H9 (cell line): ENCODE measurements at regions not wholly inside any gene's neighbourhood (a gene's known extent, or its start where the extent isn't known, plus 50 kb on each side); places are given as distances from the start of the nearest gene placed in this dataset.

ENCODE experiments used
- DNase-seq: peaks from one replicate; pipeline ENCODE4 v3.0.0-alpha.2; 2017
- H2AFZ ChIP-seq: one replicate; pipeline ENCODE4 v1.6.1; 2013; ENCODE audit warnings: mild to moderate bottlenecking, low read length, control low read depth, moderate library complexity
- H2AK5ac ChIP-seq: 2 replicates; pipeline ENCODE4 v1.6.1; 2013; ENCODE audit warnings: low read length, control low read depth, mixed read lengths; ENCODE audit not compliant: insufficient read length
- H2BK120ac ChIP-seq: one replicate; pipeline ENCODE4 v1.6.1; 2013; ENCODE audit warnings: low read depth, mild to moderate bottlenecking, low read length, control low read depth, inconsistent platforms; ENCODE audit not compliant: poor library complexity, severe bottlenecking
- H2BK12ac ChIP-seq: 2 replicates; pipeline ENCODE4 v1.6.1; 2013; ENCODE audit warnings: low read length, control low read depth, mixed read lengths, low read depth; ENCODE audit not compliant: insufficient read length
- H2BK15ac ChIP-seq: 2 replicates; pipeline ENCODE4 v1.6.1; 2013; ENCODE audit warnings: low read depth, low read length, control low read depth
- H2BK20ac ChIP-seq: one replicate; pipeline ENCODE4 v1.6.1; 2013; ENCODE audit warnings: low read depth, mild to moderate bottlenecking, low read length, control low read depth, inconsistent platforms; ENCODE audit not compliant: poor library complexity, severe bottlenecking
- H2BK5ac ChIP-seq: 2 replicates; pipeline ENCODE4 v1.6.1; 2013; ENCODE audit warnings: low read length, control low read depth, mixed read lengths; ENCODE audit not compliant: insufficient read length
- H3K14ac ChIP-seq: 2 replicates; pipeline ENCODE4 v1.6.1; 2013; ENCODE audit warnings: low read length, control low read depth; ENCODE audit not compliant: insufficient read depth
- H3K18ac ChIP-seq: 2 replicates; pipeline ENCODE4 v1.6.1; 2013; ENCODE audit warnings: low read depth, mild to moderate bottlenecking, mixed read lengths, low read length, control low read depth; ENCODE audit not compliant: insufficient read length
- H3K23ac ChIP-seq: 2 replicates; pipeline ENCODE4 v1.6.1; 2013; ENCODE audit warnings: low read length, control low read depth, mixed read lengths, low read depth; ENCODE audit not compliant: insufficient read length
- H3K23me2 ChIP-seq: 2 replicates; pipeline ENCODE4 v1.6.1; 2013; ENCODE audit warnings: low read depth, mild to moderate bottlenecking, mixed read lengths, low read length, control low read depth; ENCODE audit not compliant: insufficient read length, poor library complexity, severe bottlenecking
- H3K27ac ChIP-seq: 2 replicates; pipeline ENCODE4 v1.5.1; 2013; ENCODE audit warnings: low read length, control low read depth, mixed read lengths, low read depth; ENCODE audit not compliant: insufficient read length
- H3K27me3 ChIP-seq: 2 replicates; pipeline ENCODE4 v1.6.1; 2013; ENCODE audit warnings: low read length, control low read depth, inconsistent platforms; ENCODE audit not compliant: insufficient read depth
- H3K4ac ChIP-seq: 2 replicates; pipeline ENCODE4 v1.6.1; 2013; ENCODE audit warnings: low read depth, mild to moderate bottlenecking, control low read depth, inconsistent platforms, low read length, moderate library complexity
- H3K4me1 ChIP-seq: 2 replicates; pipeline ENCODE4 v1.6.1; 2013; ENCODE audit warnings: low read length, control low read depth, inconsistent platforms; ENCODE audit not compliant: insufficient read depth
- H3K4me2 ChIP-seq: 2 replicates; pipeline ENCODE4 v1.6.1; 2013; ENCODE audit warnings: low read length, control low read depth, mixed read lengths; ENCODE audit not compliant: insufficient read length, insufficient read depth
- H3K56ac ChIP-seq: 2 replicates; pipeline ENCODE4 v1.6.1; 2013; ENCODE audit warnings: low read depth, mild to moderate bottlenecking, mixed read lengths, low read length, control low read depth; ENCODE audit not compliant: insufficient read length
- H3K79me1 ChIP-seq: 2 replicates; pipeline ENCODE4 v1.6.1; 2013; ENCODE audit warnings: low read depth, mild to moderate bottlenecking, moderate library complexity, low read length, control low read depth, inconsistent platforms; ENCODE audit not compliant: insufficient read depth, poor library complexity, severe bottlenecking
- H3K79me2 ChIP-seq: 2 replicates; pipeline ENCODE4 v1.6.1; 2013; ENCODE audit warnings: low read length, control low read depth, inconsistent platforms; ENCODE audit not compliant: insufficient read depth
- H3K9ac ChIP-seq: 2 replicates; pipeline ENCODE4 v1.6.1; 2013; ENCODE audit warnings: low read length, control low read depth, mixed read lengths; ENCODE audit not compliant: insufficient read length; ENCODE audit errors: extremely low read depth
- H3K9me3 ChIP-seq: one replicate; pipeline ENCODE4 v1.6.1; 2013; ENCODE audit warnings: low read depth, low read length, inconsistent platforms; ENCODE audit not compliant: control insufficient read depth
- H3T11ph ChIP-seq: one replicate; pipeline ENCODE4 v1.6.1; 2013; ENCODE audit warnings: mild to moderate bottlenecking, low read length, control low read depth, inconsistent platforms
- H4K20me1 ChIP-seq: one replicate; pipeline ENCODE4 v1.6.1; 2013; ENCODE audit not compliant: control insufficient read depth, insufficient read length, insufficient read depth
- H4K5ac ChIP-seq: 2 replicates; pipeline ENCODE4 v1.6.1; 2013; ENCODE audit warnings: low read depth, mild to moderate bottlenecking, mixed read lengths, low read length, control low read depth; ENCODE audit not compliant: insufficient read length
- H4K8ac ChIP-seq: replicated peaks from 2 replicates; pipeline ENCODE4 v1.6.1; 2013; ENCODE audit warnings: low read length, control low read depth, mixed read lengths, low read depth; ENCODE audit not compliant: insufficient read length
- H4K91ac ChIP-seq: 2 replicates; pipeline ENCODE4 v1.6.1; 2013; ENCODE audit warnings: low read depth, mild to moderate bottlenecking, moderate library complexity, mixed read lengths, low read length, control low read depth; ENCODE audit not compliant: insufficient read length
- H3K27ac Mint-ChIP-seq, 3 experiments: 2 replicates in 2 of 3; 3 replicates in 1 of 3; pipeline ENCODE4 v1.8.0; 2020 to 2021; ENCODE audit warnings: mixed read lengths in 3 of 3, mild to moderate bottlenecking in 1 of 3, moderate library complexity in 1 of 3
- H3K27me3 Mint-ChIP-seq: 2 replicates; pipeline ENCODE4 v1.8.0; 2021; ENCODE audit warnings: low read depth, mild to moderate bottlenecking, moderate library complexity, mixed read lengths
- H3K36me3 Mint-ChIP-seq, 3 experiments: 2 replicates in 2 of 3; 3 replicates in 1 of 3; pipeline ENCODE4 v1.8.0; 2020 to 2021; ENCODE audit warnings: low read depth in 3 of 3, mixed read lengths in 3 of 3; ENCODE audit not compliant: insufficient read depth in 1 of 3
- H3K4me1 Mint-ChIP-seq, 2 experiments: 2 replicates each; pipeline ENCODE4 v1.8.0; 2020; ENCODE audit warnings: mixed read lengths in 2 of 2
- H3K4me3 Mint-ChIP-seq, 2 experiments: 2 replicates in 1 of 2; 3 replicates in 1 of 2; pipeline ENCODE4 v1.8.0; 2020 to 2021; ENCODE audit warnings: mild to moderate bottlenecking in 2 of 2, mixed read lengths in 2 of 2, moderate library complexity in 1 of 2
- H3K9me3 Mint-ChIP-seq, 2 experiments: 2 replicates in 1 of 2; 3 replicates in 1 of 2; pipeline ENCODE4 v1.8.0; 2020; ENCODE audit warnings: mild to moderate bottlenecking in 2 of 2, mixed read lengths in 2 of 2, moderate library complexity in 1 of 2
- WGBS: extraction: QIAGEN DNeasy Blood & Tissue Kit; methylation state at CpG from one replicate; pipeline ENCODE4 v1.1.7; 2013; ENCODE audit warnings: missing lambda C conversion rate, low lambda C conversion rate, mixed read lengths; ENCODE audit not compliant: insufficient read length; ENCODE audit errors: extremely low coverage; 5-methylcytosine and 5-hydroxymethylcytosine counted together
- TF ChIP-seq, protein P1 (sequence below): fragments of 200-600 bp; sonication (generic); conservative IDR thresholded peaks from 3 replicates; pipeline ENCODE4 v1.8.0; 2021; ENCODE audit warnings: antibody characterized with exemption, mild to moderate bottlenecking

DNA sequence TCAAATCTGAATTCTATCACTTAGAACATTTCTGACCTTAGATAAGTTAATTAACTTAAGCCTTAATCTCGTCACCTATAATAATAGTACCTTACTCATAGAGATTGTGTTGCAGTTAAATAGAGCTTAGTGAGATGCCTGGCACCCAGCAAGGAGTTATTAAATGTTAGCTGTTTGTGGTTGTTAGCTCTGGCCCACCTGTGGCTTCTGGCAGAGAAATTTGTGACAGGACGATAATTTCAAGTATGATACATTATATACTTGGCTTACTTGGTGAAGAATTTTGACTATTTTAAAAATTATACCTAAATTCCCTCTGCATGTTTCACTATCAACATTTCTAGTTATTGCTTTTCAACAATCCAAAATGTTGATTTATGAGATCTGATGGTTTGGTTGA lies 102.9 kb upstream of the CEP162 start:
- Mint-ChIP-seq H3K36me3 (peaks cover 0 to under 1% (median 0%) of the 10 kb centered on the region in 3 experiments; a peak in 1 of 7 replicates), H3K4me3 (no peak overlapping the region), H3K27ac (no peak overlapping the region), H3K4me1 (peaks cover 12 to 13% of the 10 kb centered on the region in 2 experiments), H3K27me3 (no peaks in the 10 kb centered on the region), H3K9me3 (0 out of 5 replicates have a peak, but pooled peaks cover 0 to under 1% of the 10 kb centered on the region in 2 experiments)
- no peak overlapping the region for H4K91ac ChIP-seq
- no peak overlapping the region for H3K23ac ChIP-seq
- no peak overlapping the region for H4K5ac ChIP-seq
- no peak overlapping the region for H3K27ac ChIP-seq
- no peak overlapping the region for H3K4ac ChIP-seq
- H2BK120ac ChIP-seq = no peak overlapping the region
- H3K9ac ChIP-seq = no peak overlapping the region
- H2BK12ac ChIP-seq = no peak overlapping the region
- no peaks in the 10 kb centered on the region for H3K27me3 ChIP-seq
- no peak overlapping the region for H3K18ac ChIP-seq
- H3K9me3 ChIP-seq = no peaks in the 10 kb centered on the region
- peaks cover 4% of the 10 kb centered on the region for H3K4me1 ChIP-seq
- H4K20me1 ChIP-seq = no peaks in the 10 kb centered on the region
- no peak overlapping the region for H3K56ac ChIP-seq
- H2AFZ ChIP-seq = no peak overlapping the region
- WGBS = no CpG with 5 or more reads among the region's 2 CpGs
- no peaks in the 10 kb centered on the region for H3K79me1 ChIP-seq
- H2BK20ac ChIP-seq = no peak overlapping the region
- no peaks in the 10 kb centered on the region for H3K79me2 ChIP-seq
- TF ChIP-seq, protein P1, sequence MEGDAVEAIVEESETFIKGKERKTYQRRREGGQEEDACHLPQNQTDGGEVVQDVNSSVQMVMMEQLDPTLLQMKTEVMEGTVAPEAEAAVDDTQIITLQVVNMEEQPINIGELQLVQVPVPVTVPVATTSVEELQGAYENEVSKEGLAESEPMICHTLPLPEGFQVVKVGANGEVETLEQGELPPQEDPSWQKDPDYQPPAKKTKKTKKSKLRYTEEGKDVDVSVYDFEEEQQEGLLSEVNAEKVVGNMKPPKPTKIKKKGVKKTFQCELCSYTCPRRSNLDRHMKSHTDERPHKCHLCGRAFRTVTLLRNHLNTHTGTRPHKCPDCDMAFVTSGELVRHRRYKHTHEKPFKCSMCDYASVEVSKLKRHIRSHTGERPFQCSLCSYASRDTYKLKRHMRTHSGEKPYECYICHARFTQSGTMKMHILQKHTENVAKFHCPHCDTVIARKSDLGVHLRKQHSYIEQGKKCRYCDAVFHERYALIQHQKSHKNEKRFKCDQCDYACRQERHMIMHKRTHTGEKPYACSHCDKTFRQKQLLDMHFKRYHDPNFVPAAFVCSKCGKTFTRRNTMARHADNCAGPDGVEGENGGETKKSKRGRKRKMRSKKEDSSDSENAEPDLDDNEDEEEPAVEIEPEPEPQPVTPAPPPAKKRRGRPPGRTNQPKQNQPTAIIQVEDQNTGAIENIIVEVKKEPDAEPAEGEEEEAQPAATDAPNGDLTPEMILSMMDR = no peak
- no peak for DNase-seq
- no peak overlapping the region for H2BK15ac ChIP-seq
- H3T11ph ChIP-seq = no peak overlapping the region
- H2BK5ac ChIP-seq = no peak overlapping the region
- H3K4me2 ChIP-seq = no peak overlapping the region
- no peak overlapping the region for H4K8ac ChIP-seq
- H3K23me2 ChIP-seq = no peaks in the 10 kb centered on the region
- H3K14ac ChIP-seq = no peak overlapping the region
- H2AK5ac ChIP-seq = no peak overlapping the region
